T47D (cell line): ENCODE measurements at regions not wholly inside any gene's neighbourhood (a gene's known extent, or its start where the extent isn't known, plus 50 kb on each side); places are given as distances from the start of the nearest gene placed in this dataset.

Experiments used
- DNase-seq, 2 experiments: peaks; one replicate each; pipeline versions ENCODE4 v3.0.0 to v3.0.0-alpha.2; 2011 to 2012; ENCODE audit warnings: low read depth in 1 of 2, low spot score in 1 of 2
- JUND ChIP-seq: IDR thresholded peaks from 2 replicates; pipeline ENCODE4 v1.6.1; 2012; ENCODE audit warnings: low read depth
- in situ Hi-C: cut with HindIII; loops from 2 replicates; pipeline ENCODE4 v1.10.0; 2016; ENCODE audit warnings: low sequenced_read_pairs, low pct_unique_long_range_greater_than_20kb

GRCh38 chr9:82183181-82183860 is 194.7 kb downstream of the SPATA31D1 start:
- DNase-seq = no peak
- in situ Hi-C loops = no loop called here
- TF ChIP-seq JUND = no peak

- DNase-seq = no peak
- in situ Hi-C loops = no loop called here
- TF ChIP-seq JUND = no peak
Observed at GRCh38 chr9:82184524-82184923, 196.0 kb downstream of the SPATA31D1 start.

- TF ChIP-seq JUND = no peak
- DNase-seq = peak in 1 of 2 experiments; percentile 2
- in situ Hi-C loops = no loop called here
Observed at GRCh38 chr9:82188817-82189216, 200.2 kb downstream of the SPATA31D1 start.

- in situ Hi-C loops = no loop called here
- TF ChIP-seq JUND = no peak
- no peak for DNase-seq
Observed at GRCh38 chr9:82191082-82191770, 202.7 kb downstream of the SPATA31D1 start.

- DNase-seq = no peak
- no peak for TF ChIP-seq JUND
- in situ Hi-C loops = no loop called here
Observed at GRCh38 chr9:82192211-82192610, 203.6 kb downstream of the SPATA31D1 start.

GRCh38 chr9:82196622-82197441 is 208.3 kb downstream of the SPATA31D1 start:
- TF ChIP-seq JUND = no peak
- no peak for DNase-seq
- in situ Hi-C loops = no loop called here

- in situ Hi-C loops = no loop called here
- no peak for TF ChIP-seq JUND
- DNase-seq = no peak
Observed at GRCh38 chr9:82201196-82201595, 212.6 kb downstream of the SPATA31D1 start.

GRCh38 chr9:82202808-82203207 is 214.2 kb downstream of the SPATA31D1 start:
- no peak for TF ChIP-seq JUND
- no peak for DNase-seq
- in situ Hi-C loops = no loop called here

- no peak for DNase-seq
- in situ Hi-C loops = no loop called here
- TF ChIP-seq JUND = no peak
Observed at GRCh38 chr9:82206490-82206889, 217.9 kb downstream of the SPATA31D1 start.

GRCh38 chr9:82206946-82207345 is 218.4 kb downstream of the SPATA31D1 start:
- in situ Hi-C loops = no loop called here
- no peak for DNase-seq
- no peak for TF ChIP-seq JUND

GRCh38 chr9:82208741-82209450 is 220.3 kb downstream of the SPATA31D1 start:
- no peak for TF ChIP-seq JUND
- DNase-seq = no peak
- in situ Hi-C loops = no loop called here

- in situ Hi-C loops = no loop called here
- no peak for TF ChIP-seq JUND
- DNase-seq = no peak
Observed at GRCh38 chr9:82209797-82210470, 221.4 kb downstream of the SPATA31D1 start.
